Caco-2 (cell line): ENCODE measurements at regions not wholly inside any gene's neighbourhood (a gene's known extent, or its start where the extent isn't known, plus 50 kb on each side); places are given as distances from the start of the nearest gene placed in this dataset.
"Not testable (repeated sequence)": the region's sequence is repeated elsewhere in the genome, so short reads cannot be mapped to it uniquely, and the experiment has no call there.

Source experiments
- BruUV-seq: library from RNA; stranded (reverse); fragments of 400-500 nt; replicated peaks from 2 replicates; lab custom pipeline; 2021; lab: Mats Ljungman, UMichigan
- CTCF ChIA-PET: fragments of 300-600 bp; sonication (Branson Sonifier 250); formaldehyde crosslinking; loops from one replicate; lab custom pipeline; 2022; ENCODE audit warnings: antibody characterized with exemption; lab: Charles Lee
- POLR2A ChIA-PET: fragments of 300-600 bp; sonication (Branson Sonifier 250); formaldehyde crosslinking; loops from one replicate; lab custom pipeline; 2022; ENCODE audit warnings: antibody characterized with exemption; lab: Charles Lee
- DNase-seq, 2 experiments: peaks; one replicate each; pipeline versions ENCODE4 v3.0.0 to v3.0.0-alpha.2; 2020 to 2022
- H3K27me3 ChIP-seq: replicated peaks from 2 replicates; pipeline ENCODE4 v1.6.0; 2011; ENCODE audit warnings: low read length; ENCODE audit not compliant: control insufficient read depth, insufficient read depth
- H3K36me3 ChIP-seq: 2 replicates; pipeline ENCODE4 v1.5.1; 2011; ENCODE audit warnings: low read length; ENCODE audit not compliant: control insufficient read depth, insufficient read depth
- H3K4me1 ChIP-seq: fragments of 250-450 bp; sonication (Bioruptor Pico); 2 replicates; pipeline ENCODE4 v1.5.1; 2020; ENCODE audit warnings: mild to moderate bottlenecking
- H3K4me3 ChIP-seq: 2 replicates; pipeline ENCODE4 v1.5.1; 2011; ENCODE audit warnings: low read depth, mild to moderate bottlenecking, control low read depth, low read length
- H3K9me3 ChIP-seq: fragments of 250-450 bp; sonication (Bioruptor Pico); 2 replicates; pipeline ENCODE4 v1.5.1; 2020; ENCODE audit warnings: mild to moderate bottlenecking, moderate library complexity
- H3K27ac Mint-ChIP-seq: one replicate; pipeline ENCODE4 v1.8.0; 2022; ENCODE audit warnings: mixed read lengths; ENCODE audit not compliant: unreplicated experiment
- H3K27me3 Mint-ChIP-seq: one replicate; pipeline ENCODE4 v1.8.0; 2022; ENCODE audit warnings: mixed read lengths; ENCODE audit not compliant: insufficient read depth, unreplicated experiment
- H3K36me3 Mint-ChIP-seq: one replicate; pipeline ENCODE4 v1.8.0; 2022; ENCODE audit warnings: mild to moderate bottlenecking, mixed read lengths; ENCODE audit not compliant: insufficient read depth, unreplicated experiment
- H3K4me1 Mint-ChIP-seq: one replicate; pipeline ENCODE4 v1.8.0; 2022; ENCODE audit warnings: low read depth, mixed read lengths; ENCODE audit not compliant: unreplicated experiment
- H3K4me3 Mint-ChIP-seq: one replicate; pipeline ENCODE4 v1.8.0; 2022; ENCODE audit warnings: mild to moderate bottlenecking, moderate library complexity, mixed read lengths; ENCODE audit not compliant: unreplicated experiment
- H3K9me3 Mint-ChIP-seq: one replicate; pipeline ENCODE4 v1.8.0; 2022; ENCODE audit warnings: mixed read lengths; ENCODE audit not compliant: unreplicated experiment
- intact Hi-C: fragments of 100-400 bp; cut with micrococcal nuclease; formaldehyde crosslinking; loops from one replicate; pipeline ENCODE4 v1.10.0; 2022; ENCODE audit not compliant: unreplicated experiment

- intact Hi-C loops, CTCF ChIA-PET, H3K9me3 ChIP-seq, BruUV-seq, DNase-seq, H3K36me3 Mint-ChIP-seq, H3K27me3 ChIP-seq, H3K9me3 Mint-ChIP-seq, H3K4me1 Mint-ChIP-seq, POLR2A ChIA-PET, H3K27ac Mint-ChIP-seq, H3K4me3 ChIP-seq, H3K27me3 Mint-ChIP-seq, H3K4me1 ChIP-seq, H3K4me3 Mint-ChIP-seq, H3K36me3 ChIP-seq: not testable (repeated sequence)
These were observed 4433.7 kb upstream of the TPTE start for GRCh38 chr21:6087579-6088178.

- H3K9me3 Mint-ChIP-seq, H3K27me3 ChIP-seq, BruUV-seq, H3K4me1 Mint-ChIP-seq, H3K27ac Mint-ChIP-seq, H3K4me3 ChIP-seq, H3K4me1 ChIP-seq, H3K4me3 Mint-ChIP-seq, CTCF ChIA-PET, H3K9me3 ChIP-seq, H3K27me3 Mint-ChIP-seq, intact Hi-C loops, POLR2A ChIA-PET, H3K36me3 ChIP-seq, DNase-seq, H3K36me3 Mint-ChIP-seq: not testable (repeated sequence)
These were observed 4431.0 kb upstream of the TPTE start for GRCh38 chr21:6090286-6090908.

GRCh38 chr21:6091335-6092027 is 4429.9 kb upstream of the TPTE start:
- H3K9me3 Mint-ChIP-seq, BruUV-seq, H3K27ac Mint-ChIP-seq, H3K27me3 Mint-ChIP-seq, H3K36me3 Mint-ChIP-seq, H3K36me3 ChIP-seq, intact Hi-C loops, CTCF ChIA-PET, H3K4me1 ChIP-seq, H3K4me3 ChIP-seq, H3K27me3 ChIP-seq, H3K4me3 Mint-ChIP-seq, POLR2A ChIA-PET, DNase-seq, H3K9me3 ChIP-seq, H3K4me1 Mint-ChIP-seq: not testable (repeated sequence)

GRCh38 chr21:6092401-6092800 is 4429.0 kb upstream of the TPTE start:
- BruUV-seq, H3K27me3 ChIP-seq, H3K4me3 Mint-ChIP-seq, H3K9me3 Mint-ChIP-seq, intact Hi-C loops, CTCF ChIA-PET, DNase-seq, H3K27ac Mint-ChIP-seq, H3K27me3 Mint-ChIP-seq, H3K36me3 Mint-ChIP-seq, H3K4me3 ChIP-seq, POLR2A ChIA-PET, H3K9me3 ChIP-seq, H3K4me1 ChIP-seq, H3K4me1 Mint-ChIP-seq, H3K36me3 ChIP-seq: not testable (repeated sequence)

GRCh38 chr21:6093419-6093818 is 4428.0 kb upstream of the TPTE start:
- H3K9me3 Mint-ChIP-seq, H3K27me3 ChIP-seq, H3K27me3 Mint-ChIP-seq, H3K36me3 ChIP-seq, H3K4me1 Mint-ChIP-seq, H3K4me3 ChIP-seq, H3K4me3 Mint-ChIP-seq, POLR2A ChIA-PET, H3K36me3 Mint-ChIP-seq, H3K4me1 ChIP-seq, CTCF ChIA-PET, BruUV-seq, H3K9me3 ChIP-seq, H3K27ac Mint-ChIP-seq, intact Hi-C loops, DNase-seq: not testable (repeated sequence)

- H3K27ac Mint-ChIP-seq, DNase-seq, BruUV-seq, H3K36me3 ChIP-seq, H3K4me3 ChIP-seq, POLR2A ChIA-PET, H3K9me3 Mint-ChIP-seq, H3K4me1 Mint-ChIP-seq, H3K36me3 Mint-ChIP-seq, intact Hi-C loops, H3K27me3 Mint-ChIP-seq, H3K4me1 ChIP-seq, H3K27me3 ChIP-seq, CTCF ChIA-PET, H3K4me3 Mint-ChIP-seq, H3K9me3 ChIP-seq: not testable (repeated sequence)
These were observed 4427.5 kb upstream of the TPTE start for GRCh38 chr21:6093870-6094269.

- H3K9me3 Mint-ChIP-seq, H3K36me3 Mint-ChIP-seq, POLR2A ChIA-PET, H3K27ac Mint-ChIP-seq, H3K4me1 ChIP-seq, intact Hi-C loops, H3K4me1 Mint-ChIP-seq, H3K4me3 Mint-ChIP-seq, H3K9me3 ChIP-seq, H3K27me3 Mint-ChIP-seq, CTCF ChIA-PET, BruUV-seq, H3K4me3 ChIP-seq, DNase-seq, H3K27me3 ChIP-seq, H3K36me3 ChIP-seq: not testable (repeated sequence)
These were observed 4426.1 kb upstream of the TPTE start for GRCh38 chr21:6095304-6095703.
